Endothelial cell of umbilical vein (primary cell): ENCODE measurements at regions not wholly inside any gene's neighbourhood (a gene's known extent, or its start where the extent isn't known, plus 50 kb on each side); places are given as distances from the start of the nearest gene placed in this dataset.

ENCODE experiments used
- BruUV-seq: library from RNA; stranded (reverse); fragments of 400-500 nt; replicated peaks from 2 replicates; lab custom pipeline; 2021; lab: Mats Ljungman, UMichigan
- CTCF ChIA-PET: fragments of 300-600, 350-600 bp; sonication (Branson Sonifier 250); formaldehyde crosslinking; loops from one replicate; lab custom pipeline; 2021; ENCODE audit warnings: antibody characterized with exemption, inconsistent platforms; lab: Charles Lee
- POLR2A ChIA-PET: fragments of 300-600, 350-600 bp; sonication (Branson Sonifier 250); formaldehyde crosslinking; loops from one replicate; lab custom pipeline; 2021; ENCODE audit warnings: antibody characterized with exemption, inconsistent platforms; lab: Charles Lee
- DNase-seq: peaks from one replicate; pipeline ENCODE4 v3.0.0-alpha.2; 2011; ENCODE audit warnings: low read depth, low spot score
- FAIRE-seq: peaks from 2 replicates; lab custom pipeline; 2011; peaks lifted over from hg19 to GRCh38; lab: Jason Lieb, UNC
- H2AFZ ChIP-seq: 2 replicates; pipeline ENCODE4 v1.6.0; 2012; ENCODE audit warnings: low read depth, low read length, control low read depth, inconsistent platforms
- H3K27ac ChIP-seq: 2 replicates; pipeline ENCODE4 v1.5.1; 2011; ENCODE audit warnings: low read depth, mild to moderate bottlenecking, control low read depth, low read length, moderate library complexity; ENCODE audit not compliant: insufficient read depth
- H3K27me3 ChIP-seq, 2 experiments: 2 replicates each; pipeline versions ENCODE4 v1.6.0 to v1.6.1; 2011; ENCODE audit warnings: low read length in 2 of 2, mixed read lengths in 1 of 2; ENCODE audit not compliant: control insufficient read depth in 2 of 2, insufficient read depth in 2 of 2
- H3K36me3 ChIP-seq, 2 experiments: 2 replicates in 1 of 2; 3 replicates in 1 of 2; pipeline ENCODE4 v1.5.1; 2011; ENCODE audit warnings: low read length in 2 of 2, mild to moderate bottlenecking in 1 of 2, moderate library complexity in 1 of 2; ENCODE audit not compliant: control insufficient read depth in 2 of 2, insufficient read depth in 2 of 2; ENCODE audit errors: extremely low read depth in 1 of 2
- H3K4me1 ChIP-seq: 3 replicates; pipeline ENCODE4 v1.5.1; 2011; ENCODE audit warnings: mild to moderate bottlenecking, low read length; ENCODE audit not compliant: control insufficient read depth, insufficient read depth; ENCODE audit errors: extremely low read depth
- H3K4me2 ChIP-seq: 2 replicates; pipeline ENCODE4 v1.6.1; 2011; ENCODE audit warnings: low read length, control low read depth, mixed read lengths; ENCODE audit not compliant: insufficient read depth
- H3K4me3 ChIP-seq, 3 experiments: fragments of 200-600 bp in 1 of 3; sonication (generic), shearing (Covaris generic) in 1 of 3; replicated peaks in 1 of 3; 2 replicates each; pipeline ENCODE4 v1.5.1; 2011 to 2016; ENCODE audit warnings: control low read depth in 3 of 3, low read length in 3 of 3, mild to moderate bottlenecking in 2 of 3, inconsistent platforms in 1 of 3, low read depth in 1 of 3, moderate library complexity in 1 of 3; ENCODE audit not compliant: insufficient read depth in 1 of 3
- H3K79me2 ChIP-seq: 2 replicates; pipeline ENCODE4 v1.6.0; 2012; ENCODE audit warnings: low read length, inconsistent platforms; ENCODE audit not compliant: control insufficient read depth, insufficient read depth
- H3K9ac ChIP-seq: replicated peaks from 2 replicates; pipeline ENCODE3; 2011; ENCODE audit warnings: low read length, control low read depth; ENCODE audit not compliant: insufficient read depth; ENCODE audit errors: extremely low read depth
- H3K9me1 ChIP-seq: replicated peaks from 3 replicates; pipeline ENCODE4 v1.6.0; 2011; ENCODE audit warnings: mild to moderate bottlenecking, low read length; ENCODE audit not compliant: control insufficient read depth, insufficient read depth; ENCODE audit errors: extremely low read depth
- H3K9me3 ChIP-seq: replicated peaks from 2 replicates; pipeline ENCODE4 v1.5.1; 2012; ENCODE audit warnings: low read length, inconsistent platforms; ENCODE audit not compliant: control insufficient read depth, insufficient read depth
- H4K20me1 ChIP-seq: replicated peaks from 2 replicates; pipeline ENCODE3; 2011; ENCODE audit warnings: mild to moderate bottlenecking, low read length; ENCODE audit not compliant: control insufficient read depth, insufficient read depth; ENCODE audit errors: extremely low read depth
- CTCF ChIP-seq, 2 donors: IDR thresholded peaks; 1 replicate in 1 of 2; 2 replicates in 1 of 2; pipeline ENCODE4 v1.5.1; 2011; ENCODE audit warnings: low read length in 2 of 2, mild to moderate bottlenecking in 2 of 2, moderate library complexity in 2 of 2, control low read depth in 1 of 2, inconsistent platforms in 1 of 2, low read depth in 1 of 2; ENCODE audit not compliant: insufficient read depth in 1 of 2; ENCODE audit errors: extremely low read depth in 1 of 2
- EZH2 ChIP-seq: IDR thresholded peaks from 2 replicates; pipeline ENCODE4 v1.6.1; 2012; ENCODE audit warnings: borderline replicate concordance, low read depth, mild to moderate bottlenecking, moderate library complexity, low read length, inconsistent platforms; ENCODE audit not compliant: severe bottlenecking
- FOS ChIP-seq: IDR thresholded peaks from 2 replicates; pipeline ENCODE4 v1.6.1; 2011; ENCODE audit warnings: mild to moderate bottlenecking, low read length, moderate library complexity, borderline replicate concordance; ENCODE audit not compliant: insufficient read depth
- GATA2 ChIP-seq: IDR thresholded peaks from 2 replicates; pipeline ENCODE4 v1.7.0; 2011; ENCODE audit warnings: low read depth, mild to moderate bottlenecking, moderate library complexity, mixed read lengths, low read length; ENCODE audit not compliant: insufficient read length, insufficient read depth
- JUN ChIP-seq: IDR thresholded peaks from 2 replicates; pipeline ENCODE4 v1.6.1; 2011; ENCODE audit warnings: borderline replicate concordance, low read depth; ENCODE audit not compliant: insufficient read length, insufficient read depth
- MAX ChIP-seq: IDR thresholded peaks from 2 replicates; pipeline ENCODE4 v1.6.1; 2011; ENCODE audit not compliant: insufficient read depth, insufficient read length
- MYC ChIP-seq: IDR thresholded peaks from one replicate; pipeline ENCODE4 v1.6.1; 2011; ENCODE audit warnings: mild to moderate bottlenecking, low read depth, low read length
- POLR2A ChIP-seq: IDR thresholded peaks from 2 replicates; pipeline ENCODE4 v1.6.1; 2012; ENCODE audit warnings: low read depth, mild to moderate bottlenecking, control low read depth, low read length
- POLR2AphosphoS5 ChIP-seq: IDR thresholded peaks from 2 replicates; pipeline ENCODE4 v1.6.1; 2012; ENCODE audit warnings: low read depth, mild to moderate bottlenecking, control low read depth, low read length, moderate library complexity; ENCODE audit not compliant: insufficient read depth
- dilution Hi-C: fragments of 300-500 bp; cut with MboI; formaldehyde crosslinking; loops from one replicate; pipeline ENCODE4 v1.15.0; 2019; ENCODE audit warnings: low sequenced_read_pairs; ENCODE audit not compliant: extremely low pct_ligation_motif_present
- intact Hi-C: fragments of 100-400 bp; cut with micrococcal nuclease; formaldehyde crosslinking; loops from one replicate; pipeline ENCODE4 v1.10.0; 2022

GRCh38 chr4:174037049-174037448 is 246.4 kb downstream of the FBXO8 start:
- Histone ChIP-seq H4K20me1 (no peaks in the 10 kb centered on the region), H3K79me2 (no peaks in the 10 kb centered on the region), H3K9me1 (no peaks in the 10 kb centered on the region), H3K4me3 (no peak overlapping the region), H3K4me2 (no peak overlapping the region), H3K9ac (no peak overlapping the region), H3K4me1 (no peaks in the 10 kb centered on the region), H3K9me3 (no peaks in the 10 kb centered on the region), H2AFZ (no peak overlapping the region), H3K36me3 (no peaks in the 10 kb centered on the region), H3K27ac (no peak overlapping the region), H3K27me3 (no peaks in the 10 kb centered on the region)
- BruUV-seq: no TSS peak
- ChIA-PET POLR2A (no interaction called here), CTCF (no interaction called here)
- dilution Hi-C loops: no loop called here
- TF ChIP-seq MYC: no peak
- TF ChIP-seq EZH2: no peak
- no peak for TF ChIP-seq CTCF (IDR thresholded peaks at IDR 0.05; ENCODE audit: extremely low read depth in 1 of 2, insufficient read depth in 1 of 2, low read depth in 1 of 2, low read length in 2 of 2)
- no peak for TF ChIP-seq MAX
- no peak for TF ChIP-seq JUN
- TF ChIP-seq POLR2A: no peak
- TF ChIP-seq FOS: no peak
- TF ChIP-seq POLR2AphosphoS5: no peak
- no peak for TF ChIP-seq GATA2
- no peak for FAIRE-seq
- intact Hi-C loops: no loop called here
- DNase-seq: no peak
